ENCODE measurements at regions not wholly inside any gene's neighbourhood (a gene's known extent, or its start where the extent isn't known, plus 50 kb on each side); places are given as distances from the start of the nearest gene placed in this dataset.

DNA sequence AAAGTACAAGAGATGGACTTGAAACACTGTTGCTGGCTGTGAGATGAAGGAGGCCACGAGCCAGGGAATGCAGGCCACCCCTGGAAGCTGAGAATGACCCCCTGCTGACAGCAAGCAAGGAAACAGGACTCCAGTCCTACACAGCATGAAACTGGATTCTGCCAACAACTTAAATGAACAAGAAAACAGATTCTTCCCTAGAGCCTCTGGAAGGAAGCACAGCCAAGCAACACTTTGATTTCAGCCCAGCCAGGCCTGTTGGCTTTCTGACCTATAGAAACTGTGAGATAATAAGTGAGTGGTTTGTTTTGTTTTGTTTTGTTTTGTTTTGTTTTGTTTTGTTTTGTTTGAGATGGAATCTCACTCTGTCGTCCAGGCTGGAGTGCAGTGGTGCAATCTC is 105.3 kb upstream of the CACNA1A start:
- H3K36me3 ChIP-seq (ENCODE audit: control insufficient read depth in 1 of 2, insufficient read depth in 2 of 2, low read length in 2 of 2), result no peaks in the 10 kb centered on the region
- H3K27ac ChIP-seq (ENCODE audit: low read depth, low read length), result no peak overlapping the region
- H3K27me3 ChIP-seq (ENCODE audit: control insufficient read depth in 1 of 2, insufficient read depth in 2 of 2, low read length in 2 of 2), result no peaks in the 10 kb centered on the region
- H3K4me3 ChIP-seq (ENCODE audit: low read depth in 1 of 2, low read length in 2 of 2), result no peak overlapping the region
- H3K4me1 ChIP-seq (ENCODE audit: control insufficient read depth in 1 of 2, insufficient read depth in 2 of 2, low read length in 2 of 2), result no peaks in the 10 kb centered on the region
- no peak overlapping the region for H3K9ac ChIP-seq (ENCODE audit: low read depth in 1 of 2, low read length in 2 of 2)
- H3K9me3 ChIP-seq (ENCODE audit: control insufficient read depth in 1 of 2, low read length in 2 of 2), result no peaks in the 10 kb centered on the region

DNA sequence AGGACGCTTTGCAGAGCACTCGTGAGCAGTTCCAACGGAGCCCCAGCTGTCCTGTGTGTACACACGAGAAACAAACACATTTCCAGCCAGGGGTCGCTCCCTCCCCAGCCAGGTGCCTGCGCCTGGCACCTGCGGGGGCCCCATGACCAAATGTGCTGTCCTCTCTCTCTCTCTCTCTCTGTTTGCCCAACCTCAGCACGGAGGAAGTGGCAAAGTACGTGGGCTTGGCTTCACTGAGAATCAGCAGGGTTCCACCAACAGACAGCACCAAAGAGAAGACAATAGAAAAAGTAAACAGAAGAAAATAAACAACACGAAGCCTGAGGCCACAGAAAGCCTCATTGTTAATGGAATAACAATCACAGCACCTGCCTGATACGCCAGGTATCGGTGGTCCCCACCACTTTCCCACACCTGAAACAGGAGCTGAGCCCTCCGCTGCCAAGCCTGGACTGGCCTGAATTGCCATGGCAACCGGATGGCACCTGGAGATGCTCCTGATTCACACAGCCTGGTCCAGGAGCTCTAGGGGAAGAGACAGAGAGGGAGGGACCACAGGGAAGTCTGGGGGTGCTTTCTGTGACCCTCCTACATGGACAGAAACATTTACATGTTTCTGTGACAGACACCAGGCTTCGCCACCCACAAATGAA is 103.9 kb upstream of the CACNA1A start:
- Histone ChIP-seq H3K36me3 (ENCODE audit: control insufficient read depth in 1 of 2, insufficient read depth in 2 of 2, low read length in 2 of 2) (no peaks in the 10 kb centered on the region), H3K9me3 (ENCODE audit: control insufficient read depth in 1 of 2, low read length in 2 of 2) (no peaks in the 10 kb centered on the region), H3K27ac (ENCODE audit: low read depth, low read length) (no peak overlapping the region), H3K4me1 (ENCODE audit: control insufficient read depth in 1 of 2, insufficient read depth in 2 of 2, low read length in 2 of 2) (no peaks in the 10 kb centered on the region), H3K9ac (ENCODE audit: low read depth in 1 of 2, low read length in 2 of 2) (no peak overlapping the region), H3K4me3 (ENCODE audit: low read depth in 1 of 2, low read length in 2 of 2) (no peak overlapping the region), H3K27me3 (ENCODE audit: control insufficient read depth in 1 of 2, insufficient read depth in 2 of 2, low read length in 2 of 2) (no peaks in the 10 kb centered on the region)

DNA sequence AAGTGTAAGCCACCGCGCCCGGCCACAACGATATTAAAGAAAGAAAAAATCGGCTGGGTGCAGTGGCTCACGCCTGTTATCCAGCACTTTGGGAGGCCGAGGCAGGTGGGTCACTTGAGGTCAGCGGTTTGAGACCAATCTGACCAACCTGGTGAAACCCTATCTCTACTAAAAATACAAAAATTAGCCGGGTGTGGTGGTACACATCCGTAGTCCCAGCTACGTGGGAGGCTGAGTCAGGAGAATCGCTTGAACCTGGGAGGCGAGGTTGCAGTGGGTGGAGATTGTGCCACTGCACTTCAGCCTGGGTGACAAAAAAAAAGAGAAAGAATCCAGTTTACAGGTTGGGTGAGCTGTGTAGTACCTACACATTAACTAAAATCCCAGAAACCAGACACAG is 99.9 kb upstream of the CACNA1A start:
- Histone ChIP-seq H3K9me3 (ENCODE audit: control insufficient read depth in 1 of 2, low read length in 2 of 2) (no peaks in the 10 kb centered on the region), H3K36me3 (ENCODE audit: control insufficient read depth in 1 of 2, insufficient read depth in 2 of 2, low read length in 2 of 2) (no peaks in the 10 kb centered on the region), H3K9ac (ENCODE audit: low read depth in 1 of 2, low read length in 2 of 2) (no peak overlapping the region), H3K27me3 (ENCODE audit: control insufficient read depth in 1 of 2, insufficient read depth in 2 of 2, low read length in 2 of 2) (no peaks in the 10 kb centered on the region), H3K4me3 (ENCODE audit: low read depth in 1 of 2, low read length in 2 of 2) (no peak overlapping the region), H3K4me1 (ENCODE audit: control insufficient read depth in 1 of 2, insufficient read depth in 2 of 2, low read length in 2 of 2) (no peaks in the 10 kb centered on the region), H3K27ac (ENCODE audit: low read depth, low read length) (no peak overlapping the region)

DNA sequence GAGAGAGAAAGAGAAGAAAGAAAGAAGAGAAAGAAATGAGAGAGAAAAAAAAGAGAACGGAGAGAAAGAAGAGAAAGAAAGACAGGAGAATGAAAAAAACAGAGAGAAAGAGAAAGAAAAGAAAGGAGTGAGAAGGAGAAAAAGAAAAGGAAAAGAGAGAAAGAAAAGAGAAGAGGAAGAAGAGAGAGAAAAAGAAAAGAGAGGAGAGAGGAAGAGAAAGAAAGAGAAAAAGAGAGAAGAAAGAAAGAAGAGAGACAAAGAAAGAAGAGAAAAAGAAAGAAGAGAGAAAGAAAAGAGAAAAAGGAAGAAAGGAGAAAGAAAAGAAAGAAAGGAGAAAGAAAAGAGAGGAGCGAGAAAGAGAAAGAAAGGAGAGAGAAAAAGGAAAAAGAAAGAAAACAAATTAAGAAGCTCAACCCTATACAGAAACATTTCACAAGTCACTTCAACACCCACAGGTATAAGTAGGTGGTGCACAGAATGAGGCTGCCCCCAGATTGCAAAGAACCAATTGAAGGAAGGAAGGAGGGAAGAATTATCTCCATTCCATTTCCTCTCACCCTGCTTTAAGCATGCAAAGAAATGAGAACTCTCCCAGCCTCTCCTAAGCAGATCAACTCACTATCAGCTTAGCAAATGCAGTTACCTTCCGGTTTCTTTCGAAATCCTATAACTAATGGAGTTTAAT is 98.8 kb upstream of the CACNA1A start:
- H3K9ac ChIP-seq (ENCODE audit: low read depth in 1 of 2, low read length in 2 of 2), result no peak overlapping the region
- no peaks in the 10 kb centered on the region for H3K27me3 ChIP-seq (ENCODE audit: control insufficient read depth in 1 of 2, insufficient read depth in 2 of 2, low read length in 2 of 2)

DNA sequence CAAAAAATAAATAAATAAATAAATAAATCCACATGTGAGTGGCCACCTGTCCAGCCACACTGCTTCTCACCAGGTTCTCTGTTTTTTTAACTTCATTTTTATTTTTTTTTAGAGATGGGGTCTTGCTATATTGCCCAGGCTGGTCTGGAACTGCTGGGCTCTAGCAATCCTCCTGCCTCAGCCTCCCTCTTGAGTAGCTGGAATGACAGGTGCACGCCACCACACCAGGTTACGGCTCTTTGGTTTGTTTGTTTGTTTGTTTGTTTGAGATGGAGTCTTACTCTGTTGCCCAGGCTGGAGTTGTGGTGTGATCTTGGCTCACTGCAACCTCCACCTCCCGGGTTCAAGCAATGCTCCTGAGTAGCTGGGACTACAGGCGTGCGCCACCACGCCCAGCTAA is 94.5 kb upstream of the CACNA1A start:
- Histone ChIP-seq H3K36me3 (ENCODE audit: control insufficient read depth in 1 of 2, insufficient read depth in 2 of 2, low read length in 2 of 2) (no peaks in the 10 kb centered on the region), H3K27ac (ENCODE audit: low read depth, low read length) (no peak overlapping the region), H3K9me3 (ENCODE audit: control insufficient read depth in 1 of 2, low read length in 2 of 2) (no peaks in the 10 kb centered on the region), H3K4me3 (ENCODE audit: low read depth in 1 of 2, low read length in 2 of 2) (no peak overlapping the region), H3K27me3 (ENCODE audit: control insufficient read depth in 1 of 2, insufficient read depth in 2 of 2, low read length in 2 of 2) (no peaks in the 10 kb centered on the region), H3K4me1 (ENCODE audit: control insufficient read depth in 1 of 2, insufficient read depth in 2 of 2, low read length in 2 of 2) (no peaks in the 10 kb centered on the region), H3K9ac (ENCODE audit: low read depth in 1 of 2, low read length in 2 of 2) (no peak overlapping the region)

More for the DNA sequence above, 98.8 kb upstream of the CACNA1A start:
- Histone ChIP-seq H3K4me1 (ENCODE audit: control insufficient read depth in 1 of 2, insufficient read depth in 2 of 2, low read length in 2 of 2) (no peaks in the 10 kb centered on the region), H3K36me3 (ENCODE audit: control insufficient read depth in 1 of 2, insufficient read depth in 2 of 2, low read length in 2 of 2) (no peaks in the 10 kb centered on the region), H3K9me3 (ENCODE audit: control insufficient read depth in 1 of 2, low read length in 2 of 2) (no peaks in the 10 kb centered on the region), H3K27ac (ENCODE audit: low read depth, low read length) (no peak overlapping the region), H3K4me3 (ENCODE audit: low read depth in 1 of 2, low read length in 2 of 2) (no peak overlapping the region)

DNA sequence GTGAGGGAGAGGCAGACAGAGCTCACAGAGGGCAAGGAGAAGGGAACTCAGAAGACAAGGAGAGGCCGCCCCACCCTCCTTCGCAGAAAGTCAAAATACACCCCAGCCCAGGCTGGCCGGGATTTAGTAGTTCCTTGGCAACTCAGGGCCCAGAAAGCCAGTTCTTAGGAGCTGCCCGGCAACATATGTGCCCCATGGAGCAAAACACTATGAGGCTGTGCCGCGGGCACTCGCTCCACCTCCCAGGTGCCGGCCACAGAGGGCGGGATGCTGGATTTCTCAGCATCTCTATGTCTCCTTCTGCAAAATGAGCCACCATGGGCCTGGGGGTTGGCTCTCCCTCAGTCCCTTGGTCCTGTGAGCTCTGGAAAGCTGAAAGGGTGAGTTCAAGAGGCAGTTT is 93.8 kb upstream of the CACNA1A start:
- H3K27me3 ChIP-seq (ENCODE audit: control insufficient read depth in 1 of 2, insufficient read depth in 2 of 2, low read length in 2 of 2), result no peaks in the 10 kb centered on the region
- no peaks in the 10 kb centered on the region for H3K36me3 ChIP-seq (ENCODE audit: control insufficient read depth in 1 of 2, insufficient read depth in 2 of 2, low read length in 2 of 2)
- H3K27ac ChIP-seq (ENCODE audit: low read depth, low read length), result no peak overlapping the region
- H3K9me3 ChIP-seq (ENCODE audit: control insufficient read depth in 1 of 2, low read length in 2 of 2), result no peaks in the 10 kb centered on the region
- H3K4me3 ChIP-seq (ENCODE audit: low read depth in 1 of 2, low read length in 2 of 2), result no peak overlapping the region
- H3K9ac ChIP-seq (ENCODE audit: low read depth in 1 of 2, low read length in 2 of 2), result no peak overlapping the region
- H3K4me1 ChIP-seq (ENCODE audit: control insufficient read depth in 1 of 2, insufficient read depth in 2 of 2, low read length in 2 of 2), result no peaks in the 10 kb centered on the region

DNA sequence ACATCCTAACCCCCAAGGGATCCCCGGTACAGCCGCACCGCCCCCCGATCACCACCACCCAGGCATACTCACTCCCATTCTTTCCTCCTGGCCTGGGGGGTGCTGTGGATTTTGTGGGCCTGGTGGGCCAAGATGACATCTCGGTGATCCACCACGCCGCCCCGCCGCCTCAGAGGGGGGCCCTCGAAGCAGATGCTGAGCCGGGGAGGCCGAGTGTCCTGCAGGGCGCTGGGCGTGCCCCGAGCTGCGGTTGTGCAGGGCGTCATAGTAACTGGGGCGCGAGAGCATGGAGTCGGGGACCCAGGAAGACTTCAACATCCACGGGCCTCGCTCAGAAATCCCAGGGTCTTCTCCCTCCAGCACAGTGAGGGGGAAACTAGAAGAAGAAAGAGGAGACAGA is 93.4 kb upstream of the CACNA1A start:
- H3K4me3 ChIP-seq (ENCODE audit: low read depth in 1 of 2, low read length in 2 of 2), result no peak overlapping the region
- H3K27me3 ChIP-seq (ENCODE audit: control insufficient read depth in 1 of 2, insufficient read depth in 2 of 2, low read length in 2 of 2), result no peaks in the 10 kb centered on the region
- no peaks in the 10 kb centered on the region for H3K9me3 ChIP-seq (ENCODE audit: control insufficient read depth in 1 of 2, low read length in 2 of 2)
- H3K4me1 ChIP-seq (ENCODE audit: control insufficient read depth in 1 of 2, insufficient read depth in 2 of 2, low read length in 2 of 2), result no peaks in the 10 kb centered on the region
- no peak overlapping the region for H3K27ac ChIP-seq (ENCODE audit: low read depth, low read length)
- no peak overlapping the region for H3K9ac ChIP-seq (ENCODE audit: low read depth in 1 of 2, low read length in 2 of 2)
- no peaks in the 10 kb centered on the region for H3K36me3 ChIP-seq (ENCODE audit: control insufficient read depth in 1 of 2, insufficient read depth in 2 of 2, low read length in 2 of 2)

DNA sequence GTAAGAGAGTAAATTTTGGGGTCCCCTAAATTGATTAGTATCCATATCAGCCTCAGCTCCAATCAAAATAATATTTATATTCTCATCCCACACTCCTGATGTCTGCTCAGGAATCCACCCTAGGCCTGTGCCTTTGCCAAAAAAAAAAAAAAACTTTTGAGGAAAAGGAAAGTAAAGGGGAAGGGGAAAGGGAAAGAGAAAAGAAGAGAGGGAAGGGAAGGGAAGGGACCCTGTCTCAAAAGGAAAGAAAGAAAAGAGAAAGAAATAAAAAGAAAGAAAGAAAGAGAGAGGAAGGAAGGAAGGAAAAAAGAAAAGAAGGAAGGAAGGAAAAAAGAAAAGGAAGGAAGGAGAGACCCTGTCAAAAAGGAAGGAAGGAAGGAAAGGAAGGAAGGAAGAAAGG is 91.8 kb upstream of the CACNA1A start:
- no peak overlapping the region for H3K4me3 ChIP-seq (ENCODE audit: low read depth in 1 of 2, low read length in 2 of 2)

DNA sequence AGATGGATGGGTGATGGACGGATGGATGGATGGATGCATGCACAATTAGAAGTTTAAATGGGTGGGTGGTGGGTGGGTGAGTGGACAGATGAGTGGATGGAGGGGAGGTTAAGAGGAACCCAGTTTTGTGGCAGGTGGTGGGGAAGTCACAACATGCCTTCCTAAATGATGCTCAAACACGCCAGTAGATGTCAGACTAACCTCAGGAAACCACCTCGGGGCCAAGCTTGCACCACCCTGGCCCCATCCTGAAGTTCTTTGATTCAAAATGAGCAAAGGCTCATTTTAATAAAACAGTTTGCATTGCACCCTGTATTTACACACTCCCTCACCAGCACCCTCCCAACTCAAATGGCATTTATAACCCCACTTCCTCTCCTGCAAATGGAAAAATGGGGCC is 91.4 kb upstream of the CACNA1A start:
- Histone ChIP-seq H3K9ac (ENCODE audit: low read depth in 1 of 2, low read length in 2 of 2) (no peak overlapping the region), H3K27ac (ENCODE audit: low read depth, low read length) (no peak overlapping the region), H3K9me3 (ENCODE audit: control insufficient read depth in 1 of 2, low read length in 2 of 2) (no peaks in the 10 kb centered on the region), H3K27me3 (ENCODE audit: control insufficient read depth in 1 of 2, insufficient read depth in 2 of 2, low read length in 2 of 2) (no peaks in the 10 kb centered on the region), H3K36me3 (ENCODE audit: control insufficient read depth in 1 of 2, insufficient read depth in 2 of 2, low read length in 2 of 2) (no peaks in the 10 kb centered on the region), H3K4me1 (ENCODE audit: control insufficient read depth in 1 of 2, insufficient read depth in 2 of 2, low read length in 2 of 2) (no peaks in the 10 kb centered on the region), H3K4me3 (ENCODE audit: low read depth in 1 of 2, low read length in 2 of 2) (no peak overlapping the region)

More for the DNA sequence above, 91.8 kb upstream of the CACNA1A start:
- H3K4me1 ChIP-seq (ENCODE audit: control insufficient read depth in 1 of 2, insufficient read depth in 2 of 2, low read length in 2 of 2), result no peaks in the 10 kb centered on the region
- no peak overlapping the region for H3K9ac ChIP-seq (ENCODE audit: low read depth in 1 of 2, low read length in 2 of 2)
- H3K27me3 ChIP-seq (ENCODE audit: control insufficient read depth in 1 of 2, insufficient read depth in 2 of 2, low read length in 2 of 2), result no peaks in the 10 kb centered on the region
- H3K27ac ChIP-seq (ENCODE audit: low read depth, low read length), result no peak overlapping the region
- H3K9me3 ChIP-seq (ENCODE audit: control insufficient read depth in 1 of 2, low read length in 2 of 2), result no peaks in the 10 kb centered on the region
- H3K36me3 ChIP-seq (ENCODE audit: control insufficient read depth in 1 of 2, insufficient read depth in 2 of 2, low read length in 2 of 2), result no peaks in the 10 kb centered on the region

DNA sequence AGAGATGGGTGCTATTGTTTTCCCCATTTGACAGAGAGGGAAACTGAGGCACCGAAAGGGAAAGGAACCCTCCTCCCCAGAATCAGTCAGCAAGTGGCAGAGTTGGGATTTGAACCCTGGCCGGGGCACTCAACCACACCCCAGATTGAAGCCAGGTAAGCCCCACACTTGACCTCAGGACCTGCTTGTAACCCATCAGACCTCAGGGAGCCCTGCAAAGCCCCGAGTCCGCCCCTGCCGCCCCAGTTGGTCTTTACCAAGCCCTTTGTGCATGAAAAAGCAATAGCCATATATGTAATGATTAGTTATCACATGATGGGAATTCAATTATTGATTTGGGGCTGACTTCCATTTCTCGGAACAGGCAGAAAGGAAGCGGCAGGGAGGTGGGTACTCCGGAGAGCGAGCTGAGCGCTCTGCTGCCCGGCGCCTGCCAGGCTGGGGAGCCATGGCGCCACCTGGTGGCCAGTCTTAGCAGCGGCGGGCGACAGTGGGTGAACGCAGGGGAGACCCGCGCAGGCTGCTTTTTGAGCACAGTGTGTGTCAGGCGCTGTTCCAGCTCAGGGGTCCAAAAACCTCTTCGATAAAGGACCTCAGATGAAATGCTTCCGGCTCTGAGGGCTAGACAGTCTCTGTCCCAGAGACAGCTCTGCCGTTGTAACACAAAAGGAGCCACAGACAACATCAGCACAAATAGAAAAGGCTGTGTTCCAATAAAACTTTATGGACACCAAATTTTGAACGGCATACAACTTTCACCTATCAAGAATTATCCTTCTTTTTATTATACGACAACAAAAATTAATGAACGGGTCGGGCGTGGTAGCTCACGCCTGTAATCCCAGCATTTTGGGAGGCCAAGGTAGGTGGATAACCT is 82.9 kb upstream of the CACNA1A start:
- H3K27ac ChIP-seq (ENCODE audit: low read depth, low read length), result no peak overlapping the region
- no peak overlapping the region for H3K9ac ChIP-seq (ENCODE audit: low read depth in 1 of 2, low read length in 2 of 2)
- H3K9me3 ChIP-seq (ENCODE audit: control insufficient read depth in 1 of 2, low read length in 2 of 2), result no peaks in the 10 kb centered on the region
- no peaks in the 10 kb centered on the region for H3K36me3 ChIP-seq (ENCODE audit: control insufficient read depth in 1 of 2, insufficient read depth in 2 of 2, low read length in 2 of 2)
- H3K4me3 ChIP-seq (ENCODE audit: low read depth in 1 of 2, low read length in 2 of 2), result no peak overlapping the region
- H3K4me1 ChIP-seq (ENCODE audit: control insufficient read depth in 1 of 2, insufficient read depth in 2 of 2, low read length in 2 of 2), result no peaks in the 10 kb centered on the region
- H3K27me3 ChIP-seq (ENCODE audit: control insufficient read depth in 1 of 2, insufficient read depth in 2 of 2, low read length in 2 of 2), result no peaks in the 10 kb centered on the region

Measured in duodenal mucosa (tissue), 2 donors.